ENCODE measurements at regions not wholly inside any gene's neighbourhood (a gene's known extent, or its start where the extent isn't known, plus 50 kb on each side); places are given as distances from the start of the nearest gene placed in this dataset.

DNA sequence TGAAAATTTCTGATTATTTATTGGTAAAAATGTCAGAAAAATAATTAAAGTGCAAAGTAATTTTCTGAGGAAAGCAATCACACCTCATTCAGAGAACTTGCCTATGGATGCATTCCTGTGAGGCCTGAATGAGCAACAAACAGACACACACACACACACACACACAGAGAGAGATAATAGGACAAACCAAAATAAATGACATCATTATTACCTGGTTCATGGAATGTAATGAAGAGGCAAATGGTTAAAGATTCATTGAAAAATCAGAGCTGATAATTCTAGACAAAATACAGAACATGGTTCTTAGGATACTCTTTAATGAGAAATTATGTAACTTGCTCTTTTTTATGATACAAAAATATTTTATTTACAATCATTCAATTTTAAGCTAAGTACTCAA, 490.6 kb upstream of the POU3F2 start:
- no peak overlapping the region for H2AFZ ChIP-seq (ENCODE audit: low read length)
- H3K4me3 ChIP-seq (ENCODE audit: low read length, poor library complexity, severe bottlenecking): no peak overlapping the region
- H3K27me3 ChIP-seq (ENCODE audit: insufficient read depth, low read length, poor library complexity, severe bottlenecking): no peaks in the 10 kb centered on the region
- H3F3A ChIP-seq (ENCODE audit: low read depth): no peaks in the 10 kb centered on the region
- no peaks in the 10 kb centered on the region for H3K9me2 ChIP-seq (replicated peaks; ENCODE audit: low read depth, low read length)
- no peaks in the 10 kb centered on the region for H4K20me1 ChIP-seq (ENCODE audit: insufficient read depth, low read length, poor library complexity, severe bottlenecking)
- no peaks in the 10 kb centered on the region for H3K79me2 ChIP-seq (ENCODE audit: insufficient read depth, low read length)
- no peaks in the 10 kb centered on the region for H3K36me3 ChIP-seq (ENCODE audit: insufficient read depth, low read length)
- no peaks in the 10 kb centered on the region for H3K9me3 ChIP-seq (ENCODE audit: insufficient read depth, low read depth, low read length)
- no peaks in the 10 kb centered on the region for H3K4me1 ChIP-seq (ENCODE audit: insufficient read depth, low read length, poor library complexity, severe bottlenecking)
- no peak overlapping the region for H3K4me2 ChIP-seq (ENCODE audit: low read depth, low read length, poor library complexity, severe bottlenecking)
- no peak overlapping the region for H3K9ac ChIP-seq (ENCODE audit: low read depth, low read length, poor library complexity, severe bottlenecking)
- TF ChIP-seq, protein P1, sequence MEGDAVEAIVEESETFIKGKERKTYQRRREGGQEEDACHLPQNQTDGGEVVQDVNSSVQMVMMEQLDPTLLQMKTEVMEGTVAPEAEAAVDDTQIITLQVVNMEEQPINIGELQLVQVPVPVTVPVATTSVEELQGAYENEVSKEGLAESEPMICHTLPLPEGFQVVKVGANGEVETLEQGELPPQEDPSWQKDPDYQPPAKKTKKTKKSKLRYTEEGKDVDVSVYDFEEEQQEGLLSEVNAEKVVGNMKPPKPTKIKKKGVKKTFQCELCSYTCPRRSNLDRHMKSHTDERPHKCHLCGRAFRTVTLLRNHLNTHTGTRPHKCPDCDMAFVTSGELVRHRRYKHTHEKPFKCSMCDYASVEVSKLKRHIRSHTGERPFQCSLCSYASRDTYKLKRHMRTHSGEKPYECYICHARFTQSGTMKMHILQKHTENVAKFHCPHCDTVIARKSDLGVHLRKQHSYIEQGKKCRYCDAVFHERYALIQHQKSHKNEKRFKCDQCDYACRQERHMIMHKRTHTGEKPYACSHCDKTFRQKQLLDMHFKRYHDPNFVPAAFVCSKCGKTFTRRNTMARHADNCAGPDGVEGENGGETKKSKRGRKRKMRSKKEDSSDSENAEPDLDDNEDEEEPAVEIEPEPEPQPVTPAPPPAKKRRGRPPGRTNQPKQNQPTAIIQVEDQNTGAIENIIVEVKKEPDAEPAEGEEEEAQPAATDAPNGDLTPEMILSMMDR (conservative IDR thresholded peaks at IDR 0.05; ENCODE audit: low read length): no peak
- TF ChIP-seq EZH2phosphoT487 (IDR thresholded peaks at IDR 0.05; ENCODE audit: borderline replicate concordance): no peak

DNA sequence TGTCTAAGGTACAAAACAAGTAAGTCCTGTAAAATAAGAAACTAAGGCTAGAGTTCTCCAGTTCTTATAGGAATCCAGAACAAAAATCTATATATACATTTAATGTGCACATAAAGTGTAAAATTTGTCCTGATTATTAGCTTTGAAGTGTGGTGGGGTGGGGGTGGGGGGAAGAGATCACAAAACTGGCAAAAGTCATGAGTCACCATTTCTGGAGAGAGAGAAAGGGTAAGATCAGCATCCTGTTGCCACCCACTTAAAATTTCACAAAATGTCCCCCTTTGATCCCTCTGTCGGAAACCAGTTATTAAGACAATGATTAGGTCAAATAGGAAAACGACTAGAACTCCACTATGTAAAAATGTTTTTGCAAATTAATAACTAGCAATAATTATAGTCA, 482.0 kb upstream of the POU3F2 start:
- no peak overlapping the region for H3K4me3 ChIP-seq (ENCODE audit: low read length, poor library complexity, severe bottlenecking)
- H2AFZ ChIP-seq (ENCODE audit: low read length): no peak overlapping the region
- H3K36me3 ChIP-seq (ENCODE audit: insufficient read depth, low read length): no peaks in the 10 kb centered on the region
- no peaks in the 10 kb centered on the region for H3F3A ChIP-seq (ENCODE audit: low read depth)
- TF ChIP-seq, protein P1 (conservative IDR thresholded peaks at IDR 0.05; ENCODE audit: low read length): no peak
- no peak for TF ChIP-seq EZH2phosphoT487 (IDR thresholded peaks at IDR 0.05; ENCODE audit: borderline replicate concordance)
- no peak overlapping the region for H3K4me2 ChIP-seq (ENCODE audit: low read depth, low read length, poor library complexity, severe bottlenecking)
- H3K27me3 ChIP-seq (ENCODE audit: insufficient read depth, low read length, poor library complexity, severe bottlenecking): no peaks in the 10 kb centered on the region
- H3K9me3 ChIP-seq (ENCODE audit: insufficient read depth, low read depth, low read length): no peaks in the 10 kb centered on the region
- H3K9me2 ChIP-seq (replicated peaks; ENCODE audit: low read depth, low read length): no peaks in the 10 kb centered on the region
- H3K79me2 ChIP-seq (ENCODE audit: insufficient read depth, low read length): no peaks in the 10 kb centered on the region
- H4K20me1 ChIP-seq (ENCODE audit: insufficient read depth, low read length, poor library complexity, severe bottlenecking): no peaks in the 10 kb centered on the region
- H3K9ac ChIP-seq (ENCODE audit: low read depth, low read length, poor library complexity, severe bottlenecking): no peak overlapping the region
- H3K4me1 ChIP-seq (ENCODE audit: insufficient read depth, low read length, poor library complexity, severe bottlenecking): no peaks in the 10 kb centered on the region

DNA sequence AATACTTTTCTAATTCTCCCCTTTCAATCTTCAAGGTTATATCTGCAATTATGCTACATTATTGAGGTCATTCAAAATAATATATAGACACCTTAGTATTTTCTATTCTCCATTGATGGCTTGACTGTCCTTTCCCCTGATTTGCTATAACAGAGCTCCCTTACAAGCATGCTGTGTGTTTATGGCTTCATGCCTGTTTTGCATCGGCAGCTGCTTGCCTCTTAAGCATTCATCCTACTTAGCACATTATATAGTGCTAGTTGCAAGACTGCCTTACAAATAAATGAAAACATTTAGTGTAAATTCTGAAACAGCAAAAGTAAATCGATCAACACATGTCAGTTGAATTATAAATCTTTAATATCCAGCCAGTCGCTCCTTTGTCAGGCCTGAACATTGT, 476.2 kb upstream of the POU3F2 start:
- Histone ChIP-seq H3K4me3 (ENCODE audit: low read length, poor library complexity, severe bottlenecking) (no peak overlapping the region), H3K79me2 (ENCODE audit: insufficient read depth, low read length) (no peaks in the 10 kb centered on the region), H3K9me3 (ENCODE audit: insufficient read depth, low read depth, low read length) (no peaks in the 10 kb centered on the region), H3F3A (ENCODE audit: low read depth) (no peaks in the 10 kb centered on the region), H3K4me1 (ENCODE audit: insufficient read depth, low read length, poor library complexity, severe bottlenecking) (no peaks in the 10 kb centered on the region), H3K9me2 (replicated peaks; ENCODE audit: low read depth, low read length) (no peaks in the 10 kb centered on the region), H3K36me3 (ENCODE audit: insufficient read depth, low read length) (no peaks in the 10 kb centered on the region), H3K27me3 (ENCODE audit: insufficient read depth, low read length, poor library complexity, severe bottlenecking) (no peaks in the 10 kb centered on the region), H3K9ac (ENCODE audit: low read depth, low read length, poor library complexity, severe bottlenecking) (no peak overlapping the region), H3K4me2 (ENCODE audit: low read depth, low read length, poor library complexity, severe bottlenecking) (no peak overlapping the region), H2AFZ (ENCODE audit: low read length) (no peak overlapping the region), H4K20me1 (ENCODE audit: insufficient read depth, low read length, poor library complexity, severe bottlenecking) (no peaks in the 10 kb centered on the region)
- TF ChIP-seq, protein P1 (conservative IDR thresholded peaks at IDR 0.05; ENCODE audit: low read length): no peak
- no peak for TF ChIP-seq EZH2phosphoT487 (IDR thresholded peaks at IDR 0.05; ENCODE audit: borderline replicate concordance)
